Uterus (tissue), 2 donors: ENCODE measurements at regions not wholly inside any gene's neighbourhood (a gene's known extent, or its start where the extent isn't known, plus 50 kb on each side); places are given as distances from the start of the nearest gene placed in this dataset.
A peak's percentile ranks its signal among the peaks of the same experiment; 100 is the strongest.

Experiments used
- CTCF ChIP-seq, 4 experiments: fragments of 200-600 bp in 2 of 4; fragments of 450-650 bp in 2 of 4; sonication (generic) in 2 of 4; IDR thresholded peaks; one replicate each; pipeline ENCODE4 v1.5.1; 2016 to 2019; ENCODE audit warnings: antibody characterized with exemption in 4 of 4, mild to moderate bottlenecking in 2 of 4, moderate library complexity in 1 of 4
- POLR2A ChIP-seq, 2 donors: fragments of 450-650 bp; IDR thresholded peaks; one replicate each; pipeline ENCODE4 v1.6.1; 2016; ENCODE audit warnings: antibody characterized with exemption in 2 of 2, mild to moderate bottlenecking in 1 of 2, moderate library complexity in 1 of 2

- peak in 1 of 4 experiments; percentile 4 for TF ChIP-seq CTCF (IDR thresholded peaks at IDR 0.05)
- TF ChIP-seq POLR2A (IDR thresholded peaks at IDR 0.05): peak; percentile 55 to 73
Observed at GRCh38 chr1:146386851-146387749, 158.3 kb upstream of the NOTCH2NLA start.
